ENCODE measurements at regions not wholly inside any gene's neighbourhood (a gene's known extent, or its start where the extent isn't known, plus 50 kb on each side); places are given as distances from the start of the nearest gene placed in this dataset.

DNA sequence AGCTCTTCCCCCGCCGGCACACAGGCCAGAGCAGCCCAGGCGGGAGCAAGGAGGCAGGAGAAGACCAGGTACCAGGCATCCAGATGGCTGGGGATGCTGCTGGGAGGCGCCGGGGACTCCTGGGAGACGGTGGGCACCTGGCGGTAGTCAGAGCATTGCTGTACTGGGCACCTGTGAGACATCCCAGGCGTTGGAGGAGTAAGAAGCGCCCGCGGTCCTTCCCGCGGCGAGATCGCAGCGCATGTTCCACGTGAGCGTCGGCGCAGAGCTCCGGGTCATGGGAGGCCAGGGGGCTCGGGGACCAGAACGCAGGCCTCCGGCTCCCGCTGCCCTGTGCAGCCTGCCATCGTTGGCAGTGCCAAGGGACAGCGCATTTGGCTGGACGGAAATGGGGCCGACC is 293.7 kb upstream of the CDYL start:
- no peak for TF ChIP-seq EZH2 (IDR thresholded peaks at IDR 0.05; ENCODE audit: low read length, unreplicated experiment)
- TF ChIP-seq, protein P1, sequence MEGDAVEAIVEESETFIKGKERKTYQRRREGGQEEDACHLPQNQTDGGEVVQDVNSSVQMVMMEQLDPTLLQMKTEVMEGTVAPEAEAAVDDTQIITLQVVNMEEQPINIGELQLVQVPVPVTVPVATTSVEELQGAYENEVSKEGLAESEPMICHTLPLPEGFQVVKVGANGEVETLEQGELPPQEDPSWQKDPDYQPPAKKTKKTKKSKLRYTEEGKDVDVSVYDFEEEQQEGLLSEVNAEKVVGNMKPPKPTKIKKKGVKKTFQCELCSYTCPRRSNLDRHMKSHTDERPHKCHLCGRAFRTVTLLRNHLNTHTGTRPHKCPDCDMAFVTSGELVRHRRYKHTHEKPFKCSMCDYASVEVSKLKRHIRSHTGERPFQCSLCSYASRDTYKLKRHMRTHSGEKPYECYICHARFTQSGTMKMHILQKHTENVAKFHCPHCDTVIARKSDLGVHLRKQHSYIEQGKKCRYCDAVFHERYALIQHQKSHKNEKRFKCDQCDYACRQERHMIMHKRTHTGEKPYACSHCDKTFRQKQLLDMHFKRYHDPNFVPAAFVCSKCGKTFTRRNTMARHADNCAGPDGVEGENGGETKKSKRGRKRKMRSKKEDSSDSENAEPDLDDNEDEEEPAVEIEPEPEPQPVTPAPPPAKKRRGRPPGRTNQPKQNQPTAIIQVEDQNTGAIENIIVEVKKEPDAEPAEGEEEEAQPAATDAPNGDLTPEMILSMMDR (conservative IDR thresholded peaks at IDR 0.05; ENCODE audit: low read depth, low read length), result no peak
